ENCODE measurements at regions not wholly inside any gene's neighbourhood (a gene's known extent, or its start where the extent isn't known, plus 50 kb on each side); places are given as distances from the start of the nearest gene placed in this dataset.

DNA sequence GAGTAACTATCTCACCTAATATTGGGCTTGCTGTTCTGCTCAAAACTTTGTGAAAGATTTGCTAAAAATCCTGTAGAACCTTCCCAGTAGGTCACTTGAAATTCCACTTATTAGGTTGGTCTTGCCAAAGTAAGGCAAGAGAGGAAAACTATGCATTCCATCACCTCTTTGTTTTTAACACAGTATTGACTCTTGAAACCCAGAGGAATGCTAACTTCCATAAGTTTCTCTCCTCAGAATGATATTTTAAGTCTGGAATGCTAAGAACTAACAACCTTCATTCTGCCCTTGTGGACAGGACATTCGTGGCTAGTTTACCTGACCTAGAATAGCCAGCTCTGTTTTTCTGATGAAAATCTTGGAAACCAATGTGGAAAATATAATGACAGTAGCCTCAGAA lies 154.5 kb downstream of the TMCO5A start:
- no peak overlapping the region for H3K27ac Mint-ChIP-seq (ENCODE audit: unreplicated experiment)
- H3K4me3 Mint-ChIP-seq (ENCODE audit: unreplicated experiment), result no peak overlapping the region
- TF ChIP-seq, protein P1, sequence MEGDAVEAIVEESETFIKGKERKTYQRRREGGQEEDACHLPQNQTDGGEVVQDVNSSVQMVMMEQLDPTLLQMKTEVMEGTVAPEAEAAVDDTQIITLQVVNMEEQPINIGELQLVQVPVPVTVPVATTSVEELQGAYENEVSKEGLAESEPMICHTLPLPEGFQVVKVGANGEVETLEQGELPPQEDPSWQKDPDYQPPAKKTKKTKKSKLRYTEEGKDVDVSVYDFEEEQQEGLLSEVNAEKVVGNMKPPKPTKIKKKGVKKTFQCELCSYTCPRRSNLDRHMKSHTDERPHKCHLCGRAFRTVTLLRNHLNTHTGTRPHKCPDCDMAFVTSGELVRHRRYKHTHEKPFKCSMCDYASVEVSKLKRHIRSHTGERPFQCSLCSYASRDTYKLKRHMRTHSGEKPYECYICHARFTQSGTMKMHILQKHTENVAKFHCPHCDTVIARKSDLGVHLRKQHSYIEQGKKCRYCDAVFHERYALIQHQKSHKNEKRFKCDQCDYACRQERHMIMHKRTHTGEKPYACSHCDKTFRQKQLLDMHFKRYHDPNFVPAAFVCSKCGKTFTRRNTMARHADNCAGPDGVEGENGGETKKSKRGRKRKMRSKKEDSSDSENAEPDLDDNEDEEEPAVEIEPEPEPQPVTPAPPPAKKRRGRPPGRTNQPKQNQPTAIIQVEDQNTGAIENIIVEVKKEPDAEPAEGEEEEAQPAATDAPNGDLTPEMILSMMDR (IDR thresholded peaks at IDR 0.05), result no peak
- H3K4me1 Mint-ChIP-seq (ENCODE audit: unreplicated experiment), result peaks cover 15% of the 10 kb centered on the region
- H3K27me3 Mint-ChIP-seq (ENCODE audit: unreplicated experiment), result no peaks in the 10 kb centered on the region
- no peaks in the 10 kb centered on the region for H3K9me3 Mint-ChIP-seq (ENCODE audit: unreplicated experiment)
- no peak for DNase-seq (ENCODE audit: extremely low spot score, unreplicated experiment)
- H3K36me3 Mint-ChIP-seq (ENCODE audit: unreplicated experiment), result no peaks in the 10 kb centered on the region

DNA sequence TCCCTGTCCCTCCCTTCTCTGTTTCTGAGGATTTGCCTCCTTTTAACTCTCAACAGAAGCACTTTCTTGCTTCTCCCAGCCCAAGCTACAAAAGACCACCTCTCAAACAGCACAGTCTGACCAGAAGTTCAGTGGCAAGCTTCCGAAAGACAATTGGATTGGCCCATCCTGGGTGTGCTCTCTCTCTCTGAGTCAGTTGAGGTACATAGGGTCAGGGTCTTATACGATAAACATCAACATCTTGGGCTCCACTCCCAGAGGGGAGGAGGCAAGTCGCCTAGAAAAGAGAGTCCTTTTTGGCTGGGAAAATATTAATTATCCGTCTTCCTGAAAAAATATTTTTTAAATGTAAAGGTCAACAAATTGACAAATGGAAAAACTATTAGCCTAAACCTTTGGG lies 155.8 kb downstream of the TMCO5A start:
- Mint-ChIP-seq H3K36me3 (ENCODE audit: unreplicated experiment) (no peaks in the 10 kb centered on the region), H3K27ac (ENCODE audit: unreplicated experiment) (no peak overlapping the region), H3K4me3 (ENCODE audit: unreplicated experiment) (no peak overlapping the region), H3K4me1 (ENCODE audit: unreplicated experiment) (peaks cover 15% of the 10 kb centered on the region), H3K9me3 (ENCODE audit: unreplicated experiment) (no peaks in the 10 kb centered on the region), H3K27me3 (ENCODE audit: unreplicated experiment) (no peaks in the 10 kb centered on the region)
- TF ChIP-seq, protein P1 (IDR thresholded peaks at IDR 0.05), result no peak
- no peak for DNase-seq (ENCODE audit: extremely low spot score, unreplicated experiment)

DNA sequence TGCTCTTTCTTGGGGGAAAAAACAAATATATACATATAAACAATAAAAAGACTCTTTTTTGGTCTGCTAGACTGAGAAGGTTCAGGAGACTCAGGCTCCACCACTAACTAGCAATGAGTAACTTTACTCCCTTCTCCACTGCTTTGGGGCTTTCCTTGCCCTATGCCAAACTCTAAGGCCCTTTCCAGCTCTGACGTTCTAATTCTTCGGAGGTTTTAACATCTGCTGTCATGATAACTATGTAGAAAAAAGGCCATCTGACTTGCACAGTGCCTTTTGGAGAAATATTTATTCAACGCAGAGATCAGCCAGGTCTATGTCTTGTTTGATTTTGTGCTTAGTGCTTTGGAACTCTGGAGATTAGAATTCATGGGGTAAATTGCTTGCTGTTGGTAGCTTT lies 156.2 kb downstream of the TMCO5A start:
- Mint-ChIP-seq H3K27ac (ENCODE audit: unreplicated experiment) (no peak overlapping the region), H3K36me3 (ENCODE audit: unreplicated experiment) (no peaks in the 10 kb centered on the region), H3K4me1 (ENCODE audit: unreplicated experiment) (peaks cover 15% of the 10 kb centered on the region), H3K4me3 (ENCODE audit: unreplicated experiment) (no peak overlapping the region), H3K9me3 (ENCODE audit: unreplicated experiment) (no peaks in the 10 kb centered on the region), H3K27me3 (ENCODE audit: unreplicated experiment) (no peaks in the 10 kb centered on the region)
- DNase-seq (ENCODE audit: extremely low spot score, unreplicated experiment), result no peak
- TF ChIP-seq, protein P1 (IDR thresholded peaks at IDR 0.05), result no peak

DNA sequence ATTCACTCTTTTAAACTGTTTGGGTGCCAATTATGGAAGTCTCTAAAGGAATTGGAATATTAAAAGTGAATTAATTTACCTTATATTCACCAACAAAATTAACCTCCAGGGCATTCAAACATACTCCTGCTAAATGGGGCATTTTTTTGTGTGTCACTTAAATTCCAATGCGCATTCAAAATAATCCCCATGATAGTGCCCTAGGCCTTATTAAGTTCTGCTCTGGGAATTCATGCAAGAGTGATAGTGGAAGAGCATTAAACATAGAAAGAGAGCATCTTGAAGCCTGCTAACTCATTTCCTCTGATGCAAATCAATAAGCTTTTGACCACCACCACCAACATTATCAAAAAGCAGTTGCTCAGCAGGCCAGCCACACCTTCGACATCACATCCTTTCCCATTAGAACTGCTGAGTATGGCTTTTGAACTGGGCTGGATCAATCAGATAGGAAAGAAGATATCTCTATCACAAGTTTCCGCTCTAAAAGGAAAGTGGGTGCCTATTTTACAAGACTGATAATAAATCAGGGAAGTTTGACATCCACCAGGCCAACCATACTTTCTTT lies 156.7 kb downstream of the TMCO5A start:
- Mint-ChIP-seq H3K27ac (ENCODE audit: unreplicated experiment) (no peak overlapping the region), H3K4me3 (ENCODE audit: unreplicated experiment) (no peak overlapping the region)

DNA sequence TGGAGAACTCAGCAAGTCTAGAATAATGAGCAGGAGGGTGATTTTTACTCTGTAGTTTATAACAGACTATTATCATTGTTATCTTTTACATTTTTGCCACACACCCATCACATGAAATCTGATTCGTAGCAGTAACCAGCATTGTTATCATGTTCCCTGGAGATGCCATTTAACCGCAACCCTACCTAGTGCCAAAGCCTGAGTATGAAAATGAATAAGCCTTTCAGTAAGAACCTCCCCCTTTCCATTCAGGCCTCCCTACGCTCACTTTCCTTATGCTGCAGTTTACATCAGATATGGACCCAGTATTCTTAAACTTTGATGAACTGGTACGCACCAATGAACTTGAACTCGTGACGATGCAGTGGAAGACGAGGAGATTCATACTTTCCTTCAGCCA lies 158.7 kb upstream of the SPRED1 start:
- H3K9me3 Mint-ChIP-seq (ENCODE audit: unreplicated experiment), result peaks cover 15% of the 10 kb centered on the region
- no peak overlapping the region for H3K4me3 Mint-ChIP-seq (ENCODE audit: unreplicated experiment)
- DNase-seq (ENCODE audit: extremely low spot score, unreplicated experiment), result no peak
- TF ChIP-seq, protein P1 (IDR thresholded peaks at IDR 0.05), result no peak
- H3K4me1 Mint-ChIP-seq (ENCODE audit: unreplicated experiment), result peaks cover 14% of the 10 kb centered on the region
- no peaks in the 10 kb centered on the region for H3K36me3 Mint-ChIP-seq (ENCODE audit: unreplicated experiment)
- H3K27ac Mint-ChIP-seq (ENCODE audit: unreplicated experiment), result no peak overlapping the region
- no peaks in the 10 kb centered on the region for H3K27me3 Mint-ChIP-seq (ENCODE audit: unreplicated experiment)

More for the DNA sequence above, 156.7 kb downstream of the TMCO5A start:
- Mint-ChIP-seq H3K27me3 (ENCODE audit: unreplicated experiment) (no peaks in the 10 kb centered on the region), H3K36me3 (ENCODE audit: unreplicated experiment) (no peaks in the 10 kb centered on the region), H3K4me1 (ENCODE audit: unreplicated experiment) (peaks cover 15% of the 10 kb centered on the region), H3K9me3 (ENCODE audit: unreplicated experiment) (no peaks in the 10 kb centered on the region)
- TF ChIP-seq, protein P1 (IDR thresholded peaks at IDR 0.05), result no peak
- no peak for DNase-seq (ENCODE audit: extremely low spot score, unreplicated experiment)
